Common myeloid progenitor, CD34-positive (primary cell): ENCODE measurements at regions not wholly inside any gene's neighbourhood (a gene's known extent, or its start where the extent isn't known, plus 50 kb on each side); places are given as distances from the start of the nearest gene placed in this dataset.

Experiments used
- CTCF ChIA-PET: fragments of 350-600 bp; sonication (Branson Sonifier 250); formaldehyde crosslinking; loops from one replicate; lab custom pipeline; 2021; ENCODE audit warnings: antibody characterized with exemption; lab: Charles Lee
- POLR2A ChIA-PET: fragments of 350-600 bp; sonication (Branson Sonifier 250); formaldehyde crosslinking; loops from one replicate; lab custom pipeline; 2021; ENCODE audit warnings: antibody characterized with exemption; lab: Charles Lee
- DNase-seq, 3 donors: peaks; one replicate each; pipeline versions ENCODE4 v3.0.0 to v3.0.0-alpha.2; 2013
- H3K27ac ChIP-seq, 2 experiments: 1 replicate in 1 of 2; 2 replicates in 1 of 2; pipeline ENCODE4 v1.7.0; 2013; ENCODE audit warnings: inconsistent platforms in 2 of 2, low read length in 2 of 2, mild to moderate bottlenecking in 2 of 2, low read depth in 1 of 2, moderate library complexity in 1 of 2; ENCODE audit not compliant: severe bottlenecking in 2 of 2, insufficient read depth in 1 of 2, poor library complexity in 1 of 2
- H3K27me3 ChIP-seq, 5 experiments: replicated peaks in 2 of 5; 1 replicate in 3 of 5; 2 replicates in 2 of 5; pipeline versions ENCODE4 v1.6.1 to v1.7.0; 2013; ENCODE audit warnings: low read length in 4 of 5, mild to moderate bottlenecking in 2 of 5, moderate library complexity in 2 of 5, inconsistent platforms in 1 of 5; ENCODE audit not compliant: insufficient read depth in 5 of 5, control insufficient read depth in 4 of 5
- H3K36me3 ChIP-seq, 4 experiments: 1 replicate in 2 of 4; 2 replicates in 2 of 4; pipeline versions ENCODE4 v1.6.1 to v1.7.0; 2013; ENCODE audit warnings: low read length in 3 of 4, control low read depth in 1 of 4, mild to moderate bottlenecking in 1 of 4; ENCODE audit not compliant: control insufficient read depth in 4 of 4, insufficient read depth in 4 of 4
- H3K4me1 ChIP-seq, 4 experiments: 1 replicate in 3 of 4; 2 replicates in 1 of 4; pipeline versions ENCODE4 v1.6.1 to v1.7.1; 2013; ENCODE audit warnings: low read length in 3 of 4, mild to moderate bottlenecking in 3 of 4, control low read depth in 1 of 4, inconsistent platforms in 1 of 4, moderate library complexity in 1 of 4; ENCODE audit not compliant: control insufficient read depth in 4 of 4, insufficient read depth in 4 of 4; ENCODE audit errors: control extremely low read depth in 1 of 4
- H3K4me3 ChIP-seq, 7 experiments: 1 replicate in 4 of 7; 2 replicates in 3 of 7; pipeline versions ENCODE4 v1.5.1 to v1.7.0; 2013; ENCODE audit warnings: mild to moderate bottlenecking in 7 of 7, low read length in 6 of 7, moderate library complexity in 6 of 7, inconsistent platforms in 2 of 7, low read depth in 2 of 7, control low read depth in 1 of 7; ENCODE audit not compliant: insufficient read depth in 4 of 7, control insufficient read depth in 1 of 7; ENCODE audit errors: extremely low read depth in 1 of 7
- H3K9me3 ChIP-seq, 5 experiments: 1 replicate in 4 of 5; 2 replicates in 1 of 5; pipeline versions ENCODE4 v1.6.1 to v1.7.1; 2013; ENCODE audit warnings: low read length in 4 of 5, mild to moderate bottlenecking in 2 of 5, inconsistent platforms in 1 of 5, low read depth in 1 of 5, moderate library complexity in 1 of 5; ENCODE audit not compliant: control insufficient read depth in 4 of 5, insufficient read depth in 2 of 5; ENCODE audit errors: control extremely low read depth in 1 of 5
- WGBS: methylation state at CpG from one replicate; pipeline ENCODE4 v1.1.5; 2013; ENCODE audit not compliant: insufficient coverage; 5-methylcytosine and 5-hydroxymethylcytosine counted together

- H3K27me3 ChIP-seq: no peaks in the 10 kb centered on the region
- H3K4me1 ChIP-seq: peaks cover 0 to 3% (median 0%) of the 10 kb centered on the region in 4 experiments
- H3K9me3 ChIP-seq: peaks cover 0 to 3% (median 0%) of the 10 kb centered on the region in 5 experiments
- POLR2A ChIA-PET: no interaction called here
- H3K4me3 ChIP-seq: no peak overlapping the region
- whole genome bisulfite sequencing: 73% methylated on average over 4 of the region's 5 CpGs
- no peak for DNase-seq
- H3K27ac ChIP-seq: no peak overlapping the region
- H3K36me3 ChIP-seq: no peaks in the 10 kb centered on the region
- CTCF ChIA-PET: interaction anchor here (1.1 kb wide), 1 partner anchor 31 kb away, joined by 3 read pairs; no protein-coding TSS in a partner anchor
These were observed 249.5 kb upstream of the EOMES start for GRCh38 chr3:27971600-27971999.

- WGBS: no CpG with 5 or more reads among the region's 2 CpGs
- Histone ChIP-seq H3K27me3 (no peaks in the 10 kb centered on the region), H3K36me3 (no peaks in the 10 kb centered on the region), H3K9me3 (peaks cover 0 to 3% (median 0%) of the 10 kb centered on the region in 5 experiments), H3K4me1 (peaks cover 0 to 6% (median 0%) of the 10 kb centered on the region in 4 experiments), H3K4me3 (no peak overlapping the region), H3K27ac (no peak overlapping the region)
- ChIA-PET POLR2A (no interaction called here), CTCF (no interaction called here)
- peak; percentile 4 to 67 (median 57) for DNase-seq
These were observed 254.8 kb upstream of the EOMES start for GRCh38 chr3:27976933-27977332.

DNA sequence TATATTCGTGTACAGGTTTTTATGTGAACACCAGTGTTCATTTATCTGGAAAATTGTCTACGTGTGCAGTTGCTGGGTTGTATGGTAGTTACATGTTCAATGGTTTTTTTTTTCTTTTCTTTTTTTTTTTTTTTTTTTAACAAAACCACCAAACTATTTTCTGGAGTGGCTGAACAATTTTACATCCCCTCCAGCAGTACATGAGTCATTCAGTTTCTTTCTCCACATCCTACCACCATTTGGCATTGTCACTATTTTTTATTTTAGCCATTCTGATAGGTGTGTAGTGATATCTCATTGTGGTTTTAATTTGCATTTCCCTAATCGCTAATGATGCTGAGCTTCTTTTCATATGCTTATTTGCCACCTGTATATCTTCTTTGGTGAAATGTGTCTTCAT lies 256.3 kb upstream of the EOMES start:
- peaks cover 0 to 6% (median 0%) of the 10 kb centered on the region in 4 experiments for H3K4me1 ChIP-seq
- H3K27ac ChIP-seq: no peak overlapping the region
- no peak overlapping the region for H3K4me3 ChIP-seq
- no peak for DNase-seq
- H3K27me3 ChIP-seq: no peaks in the 10 kb centered on the region
- H3K9me3 ChIP-seq: peaks cover 0 to 3% (median 0%) of the 10 kb centered on the region in 5 experiments
- WGBS: no CpG with 5 or more reads among the region's 3 CpGs
- ChIA-PET POLR2A (no interaction called here), CTCF (interaction anchor here (0.6 to 1.0 kb wide), 2 partner anchors 16 to 808 kb away, joined by 3 read pairs; no protein-coding TSS in a partner anchor)
- no peaks in the 10 kb centered on the region for H3K36me3 ChIP-seq

DNA sequence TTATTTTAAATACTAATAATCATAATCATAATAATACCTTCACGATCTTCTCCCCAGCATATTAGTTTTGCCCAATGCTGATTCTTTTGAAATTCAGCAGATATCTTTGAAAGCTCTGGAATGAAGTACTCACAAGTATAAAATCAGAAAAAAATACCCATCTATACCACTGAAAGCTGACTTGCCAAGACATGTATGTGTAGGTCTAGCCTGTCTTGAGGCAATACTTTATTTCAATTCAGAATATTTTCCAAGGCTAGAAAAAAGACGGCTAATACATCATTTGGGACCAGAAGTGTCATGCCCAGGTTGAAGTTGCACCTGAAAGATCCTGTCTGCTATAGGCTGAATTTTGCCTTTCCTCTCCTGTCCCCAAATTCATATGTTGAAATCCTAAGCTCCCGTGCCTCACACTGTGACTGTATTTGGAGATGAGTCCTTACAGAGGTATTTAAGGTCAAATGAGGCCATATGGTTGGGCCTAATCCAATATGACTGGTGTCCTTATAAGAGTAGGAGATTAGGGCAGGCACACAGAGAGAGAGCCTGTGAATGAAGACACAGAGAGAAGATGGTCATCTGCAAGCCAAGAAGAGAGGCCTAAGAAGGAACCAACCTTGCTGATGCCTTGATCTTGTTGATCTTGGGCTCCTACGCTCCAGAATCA lies 255.9 kb upstream of the CMC1 start:
- H3K36me3 ChIP-seq: no peaks in the 10 kb centered on the region
- 100% methylated on average over 2 of the region's 4 CpGs for WGBS
- H3K27ac ChIP-seq: no peak overlapping the region
- no peaks in the 10 kb centered on the region for H3K4me1 ChIP-seq
- ChIA-PET POLR2A (no interaction called here), CTCF (no interaction called here)
- no peak overlapping the region for H3K4me3 ChIP-seq
- no peaks in the 10 kb centered on the region for H3K9me3 ChIP-seq
- H3K27me3 ChIP-seq: no peaks in the 10 kb centered on the region
- no peak for DNase-seq

- Histone ChIP-seq H3K27me3 (no peaks in the 10 kb centered on the region), H3K4me1 (no peaks in the 10 kb centered on the region), H3K27ac (no peak overlapping the region), H3K36me3 (no peaks in the 10 kb centered on the region), H3K9me3 (no peaks in the 10 kb centered on the region), H3K4me3 (no peak overlapping the region)
- DNase-seq: no peak
- ChIA-PET CTCF (no interaction called here), POLR2A (no interaction called here)
- WGBS: 94% methylated on average over 5 of the region's 6 CpGs
These were observed 255.1 kb upstream of the CMC1 start for GRCh38 chr3:27986234-27986879.

DNA sequence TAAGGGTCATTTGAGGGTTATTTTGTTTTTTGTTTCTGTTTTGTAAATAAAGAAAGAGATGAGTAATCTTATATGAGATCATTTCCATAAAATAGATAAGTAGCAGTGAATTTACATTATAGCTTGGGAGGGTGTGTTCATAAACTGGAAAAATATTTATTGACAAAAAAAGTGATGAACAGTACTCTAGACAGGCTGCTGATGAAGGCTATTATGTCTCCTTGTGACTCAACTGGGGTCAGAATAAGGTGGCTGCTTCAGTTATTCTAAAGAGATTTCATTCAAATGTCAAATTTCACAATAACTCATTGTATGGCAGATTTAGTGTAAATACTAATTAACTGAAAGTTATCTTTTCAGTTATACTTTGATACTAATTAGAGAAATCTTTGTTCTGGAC lies 251.1 kb upstream of the CMC1 start:
- Histone ChIP-seq H3K9me3 (no peaks in the 10 kb centered on the region), H3K27me3 (no peaks in the 10 kb centered on the region), H3K4me1 (no peaks in the 10 kb centered on the region), H3K36me3 (no peaks in the 10 kb centered on the region), H3K27ac (no peak overlapping the region), H3K4me3 (no peak overlapping the region)
- CTCF ChIA-PET: no interaction called here
- no peak for DNase-seq
- POLR2A ChIA-PET: no interaction called here

DNA sequence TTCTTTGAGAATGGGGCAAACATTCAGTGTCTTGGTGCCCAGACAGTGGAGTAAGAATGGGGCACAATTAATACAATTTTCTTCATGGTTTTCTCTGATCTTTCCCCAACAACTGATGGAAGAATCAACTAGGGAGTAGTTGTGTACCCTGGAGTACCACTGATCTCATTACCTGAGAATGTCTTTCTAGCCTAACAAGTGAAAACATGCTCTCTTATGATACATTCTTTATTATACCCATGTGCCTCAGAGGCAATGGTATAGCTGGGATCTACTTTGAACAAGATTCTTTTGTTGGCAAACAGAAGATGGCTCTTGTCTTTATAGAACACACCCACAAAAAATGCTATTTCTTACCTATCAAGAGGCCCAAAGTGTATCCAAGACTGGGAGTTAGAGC lies 250.6 kb upstream of the CMC1 start:
- H3K27ac ChIP-seq: no peak overlapping the region
- H3K4me1 ChIP-seq: no peaks in the 10 kb centered on the region
- no peaks in the 10 kb centered on the region for H3K9me3 ChIP-seq
- H3K4me3 ChIP-seq: no peak overlapping the region
- no peak for DNase-seq
- CTCF ChIA-PET: no interaction called here
- H3K36me3 ChIP-seq: no peaks in the 10 kb centered on the region
- H3K27me3 ChIP-seq: no peaks in the 10 kb centered on the region
- POLR2A ChIA-PET: no interaction called here
